VCaP (cell line): ENCODE measurements at regions not wholly inside any gene's neighbourhood (a gene's known extent, or its start where the extent isn't known, plus 50 kb on each side); places are given as distances from the start of the nearest gene placed in this dataset.
"Not testable (repeated sequence)": the region's sequence is repeated elsewhere in the genome, so short reads cannot be mapped to it uniquely, and the experiment has no call there.

Experiments used
- H3K27ac ChIP-seq: fragments of 450-650 bp; 2 replicates; pipeline ENCODE4 v1.5.1; 2017
- TF ChIP-seq, protein P1 (sequence below): fragments of 450-650 bp; conservative IDR thresholded peaks from 2 replicates; pipeline ENCODE4 v1.5.1; 2017; ENCODE audit warnings: mild to moderate bottlenecking, moderate library complexity

DNA sequence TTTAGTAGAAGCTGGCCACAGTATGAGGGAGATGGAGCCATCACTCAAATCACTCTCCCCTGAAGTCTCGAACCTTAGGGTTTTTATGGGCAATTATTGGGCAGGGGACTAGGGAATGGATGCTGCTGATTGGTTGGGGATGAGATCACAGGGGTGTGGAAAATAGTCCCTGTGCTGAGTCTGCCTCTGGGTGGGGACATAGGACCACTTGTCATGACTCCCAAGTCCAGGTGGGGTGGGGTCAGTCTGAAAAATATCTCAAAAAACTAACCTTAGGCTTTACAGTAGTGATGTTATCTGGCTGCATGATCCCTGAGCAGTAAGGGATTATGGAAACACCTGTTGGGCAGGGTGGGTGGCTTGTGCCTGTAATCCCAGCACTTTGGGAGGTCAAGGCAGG, 98.6 kb downstream of the XRCC2 start:
- H3K27ac ChIP-seq = no peak overlapping the region
- TF ChIP-seq, protein P1, sequence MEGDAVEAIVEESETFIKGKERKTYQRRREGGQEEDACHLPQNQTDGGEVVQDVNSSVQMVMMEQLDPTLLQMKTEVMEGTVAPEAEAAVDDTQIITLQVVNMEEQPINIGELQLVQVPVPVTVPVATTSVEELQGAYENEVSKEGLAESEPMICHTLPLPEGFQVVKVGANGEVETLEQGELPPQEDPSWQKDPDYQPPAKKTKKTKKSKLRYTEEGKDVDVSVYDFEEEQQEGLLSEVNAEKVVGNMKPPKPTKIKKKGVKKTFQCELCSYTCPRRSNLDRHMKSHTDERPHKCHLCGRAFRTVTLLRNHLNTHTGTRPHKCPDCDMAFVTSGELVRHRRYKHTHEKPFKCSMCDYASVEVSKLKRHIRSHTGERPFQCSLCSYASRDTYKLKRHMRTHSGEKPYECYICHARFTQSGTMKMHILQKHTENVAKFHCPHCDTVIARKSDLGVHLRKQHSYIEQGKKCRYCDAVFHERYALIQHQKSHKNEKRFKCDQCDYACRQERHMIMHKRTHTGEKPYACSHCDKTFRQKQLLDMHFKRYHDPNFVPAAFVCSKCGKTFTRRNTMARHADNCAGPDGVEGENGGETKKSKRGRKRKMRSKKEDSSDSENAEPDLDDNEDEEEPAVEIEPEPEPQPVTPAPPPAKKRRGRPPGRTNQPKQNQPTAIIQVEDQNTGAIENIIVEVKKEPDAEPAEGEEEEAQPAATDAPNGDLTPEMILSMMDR = no peak

DNA sequence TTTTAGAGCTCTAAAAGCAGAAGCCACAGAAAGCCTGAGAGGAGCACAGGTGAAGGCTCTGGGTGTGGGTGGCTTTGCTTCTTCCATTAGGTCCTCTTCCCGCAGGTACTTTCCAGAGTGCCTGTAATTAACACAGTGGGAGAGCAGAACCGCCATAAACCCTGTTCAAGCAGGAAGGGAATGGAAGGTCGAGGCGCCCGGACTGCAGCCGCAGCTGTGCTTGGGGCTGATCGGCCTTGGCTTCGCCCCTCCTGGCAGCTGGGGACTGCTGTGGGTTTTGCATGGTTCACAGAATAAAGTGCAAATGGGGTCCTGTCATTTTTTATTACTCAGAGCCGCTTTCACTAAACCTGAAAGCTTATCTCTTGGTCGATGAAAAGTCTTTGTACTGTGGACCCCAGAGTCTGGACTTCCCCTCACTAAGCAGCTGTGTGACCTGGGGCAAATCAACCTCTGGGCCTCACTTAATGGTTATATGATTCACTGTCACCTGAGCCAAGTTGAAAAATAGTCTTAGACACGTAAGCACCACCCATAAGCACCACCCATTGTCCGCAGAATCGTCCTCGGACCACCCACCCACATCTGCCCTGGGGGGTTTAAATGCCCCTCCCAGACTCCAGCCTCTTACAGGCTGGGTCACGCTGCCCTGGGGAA, 100.9 kb downstream of the XRCC2 start:
- H3K27ac ChIP-seq = no peak overlapping the region
- TF ChIP-seq, protein P1 = no peak

DNA sequence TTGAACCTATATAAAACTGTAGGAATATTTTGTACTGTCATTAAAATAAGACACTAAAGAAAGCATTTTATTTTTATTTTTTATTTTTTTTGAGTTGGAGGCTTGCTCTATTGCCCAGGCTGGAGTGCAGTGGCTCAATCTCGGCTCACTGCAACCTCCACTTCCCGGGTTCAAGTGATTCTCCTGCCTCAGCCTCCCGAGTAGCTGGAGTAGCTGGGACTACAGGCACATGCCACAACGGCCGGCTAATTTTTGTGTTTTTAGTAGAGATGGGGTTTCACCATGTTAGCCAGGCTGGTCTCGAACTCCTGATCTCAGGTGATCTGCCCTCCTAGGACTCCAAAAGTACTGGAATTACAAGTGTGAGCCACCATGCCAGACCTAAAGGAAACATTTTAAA, 102.8 kb downstream of the XRCC2 start:
- H3K27ac ChIP-seq = not testable (repeated sequence)

DNA sequence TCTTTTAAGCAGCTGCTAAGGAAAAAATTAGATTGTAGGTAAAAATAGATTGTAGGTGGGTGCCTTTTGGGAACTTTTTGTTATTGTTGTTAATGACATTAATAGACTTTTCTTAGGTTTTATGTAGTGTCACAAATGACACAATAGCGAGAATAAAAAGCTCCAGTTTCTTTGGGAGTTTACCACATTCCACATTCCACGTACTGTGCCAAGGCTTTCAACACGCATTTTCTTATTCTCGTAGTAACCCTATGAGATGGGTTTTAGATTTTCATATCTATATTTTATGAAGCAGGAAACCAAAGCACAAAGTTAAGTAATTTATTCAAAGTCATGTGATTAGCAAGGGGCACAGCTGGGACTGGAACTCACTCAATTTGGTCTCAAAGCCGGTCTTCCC, 103.8 kb downstream of the XRCC2 start:
- TF ChIP-seq, protein P1 = no peak
- H3K27ac ChIP-seq = no peak overlapping the region

DNA sequence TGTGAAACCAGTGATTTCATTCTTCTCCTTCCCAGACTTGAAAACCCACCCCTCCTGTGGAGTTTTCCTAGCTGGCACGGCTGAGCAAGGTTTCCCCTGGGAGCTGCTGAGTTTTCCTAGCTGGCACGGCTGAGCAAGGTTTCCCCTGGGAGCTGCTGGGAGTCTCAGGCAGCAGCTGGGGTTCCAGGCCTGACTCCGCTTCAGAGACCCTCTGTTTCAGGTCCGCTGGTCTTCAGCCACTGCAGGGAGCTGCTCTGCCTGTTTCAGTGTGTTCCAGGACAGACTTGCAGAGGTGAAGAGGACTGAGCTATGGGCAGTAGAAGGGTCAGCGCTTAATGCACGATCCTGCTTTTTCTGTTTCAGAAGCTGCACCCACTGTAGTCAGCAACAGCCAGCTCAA, 104.9 kb downstream of the XRCC2 start:
- no peak overlapping the region for H3K27ac ChIP-seq
- TF ChIP-seq, protein P1 = no peak

DNA sequence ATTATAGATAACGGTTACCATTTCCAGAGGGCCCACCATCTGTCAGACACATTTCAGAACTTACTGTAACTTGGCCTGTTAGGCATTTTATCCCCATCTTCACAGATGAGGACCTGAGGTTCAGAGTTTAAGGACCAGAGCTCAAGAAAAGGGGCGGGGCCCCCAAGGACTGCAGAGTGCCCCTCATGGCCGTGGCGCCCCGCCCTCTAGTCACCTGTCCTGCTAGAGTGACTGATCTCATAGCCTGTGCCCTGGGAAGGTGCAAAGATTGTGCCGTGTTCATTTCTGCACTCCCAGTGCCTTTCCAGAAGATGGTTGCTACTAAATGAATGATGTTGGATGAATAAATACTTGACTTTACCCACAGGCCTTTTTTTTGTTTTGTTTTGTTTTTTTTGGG, 107.0 kb downstream of the XRCC2 start:
- TF ChIP-seq, protein P1 = no peak
- no peak overlapping the region for H3K27ac ChIP-seq

DNA sequence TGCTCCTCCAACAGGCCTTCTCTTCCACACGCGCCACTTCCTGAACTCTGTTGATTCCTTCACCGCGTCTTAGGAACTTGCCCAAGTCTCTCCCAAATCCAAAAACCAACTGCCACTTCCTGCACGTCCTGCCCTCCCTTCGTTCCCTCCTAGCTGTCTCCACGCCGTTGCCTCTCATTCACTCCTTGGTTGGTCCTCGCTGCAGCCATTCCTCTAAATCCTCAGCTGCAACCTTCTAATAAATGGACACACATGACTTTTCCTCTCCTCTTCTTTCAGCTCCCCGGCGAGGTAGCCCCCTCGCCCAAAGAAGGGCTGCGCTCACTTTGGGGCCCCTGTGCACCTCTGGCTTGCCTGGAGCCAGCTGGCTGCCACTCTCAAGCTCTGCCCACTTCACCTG, 110.2 kb downstream of the XRCC2 start:
- H3K27ac ChIP-seq = no peak overlapping the region
- TF ChIP-seq, protein P1 = no peak

DNA sequence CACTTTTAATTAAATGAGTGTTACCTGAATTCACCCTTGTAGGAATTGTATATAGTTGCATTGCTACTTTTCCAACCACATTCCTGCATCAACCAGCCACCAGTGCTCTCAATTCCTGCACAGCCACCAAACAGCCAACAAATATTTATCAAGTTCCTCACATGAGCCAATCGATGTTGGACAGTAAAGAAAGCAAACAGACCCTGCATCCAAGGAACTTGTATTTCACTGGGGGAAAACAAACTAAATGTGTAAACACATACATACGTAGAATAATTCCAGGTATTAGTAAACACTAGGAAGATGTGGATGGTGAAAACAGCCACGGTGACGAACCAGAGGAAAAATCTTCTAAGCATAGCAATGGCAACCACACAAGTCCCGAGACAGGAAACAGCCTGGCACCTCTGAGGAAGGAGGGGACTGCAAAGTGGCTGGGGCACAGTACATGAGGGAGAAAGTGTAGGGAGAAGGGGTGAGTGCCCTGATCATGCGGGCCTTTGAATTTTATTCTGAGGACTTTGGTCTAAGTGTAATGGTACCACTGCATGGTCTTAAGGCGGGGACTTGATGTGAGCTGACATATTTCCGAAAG, 111.2 kb downstream of the XRCC2 start:
- H3K27ac ChIP-seq = peak overlapping the region; percentile 7; the same call in 1 of the 2 replicates
- TF ChIP-seq, protein P1 = no peak
